ENCODE measurements at regions not wholly inside any gene's neighbourhood (a gene's known extent, or its start where the extent isn't known, plus 50 kb on each side); places are given as distances from the start of the nearest gene placed in this dataset.

GRCh38 chr2:238695538-238695937, 152.3 kb upstream of the TWIST2 start:
- TF ChIP-seq CTCF (IDR thresholded peaks at IDR 0.05; ENCODE audit: insufficient read depth, low read length, poor library complexity, severe bottlenecking) = no peak
- TF ChIP-seq EZH2phosphoT487 (conservative IDR thresholded peaks at IDR 0.05; ENCODE audit: low read length) = no peak
